ENCODE measurements at regions not wholly inside any gene's neighbourhood (a gene's known extent, or its start where the extent isn't known, plus 50 kb on each side); places are given as distances from the start of the nearest gene placed in this dataset.

GRCh38 chr10:113347508-113347907, 205.3 kb upstream of the HABP2 start:
- H3K27ac ChIP-seq (ENCODE audit: low read length): no peak overlapping the region

GRCh38 chr10:113348694-113349093, 204.2 kb upstream of the HABP2 start:
- Histone ChIP-seq H3K27me3 (ENCODE audit: low read depth, low read length) (no peaks in the 10 kb centered on the region), H3K27ac (ENCODE audit: low read length) (no peak overlapping the region)

More at GRCh38 chr10:113347508-113347907, 205.3 kb upstream of the HABP2 start:
- Histone ChIP-seq H3K27me3 (ENCODE audit: low read depth, low read length) (no peaks in the 10 kb centered on the region), H3K9me3 (ENCODE audit: control insufficient read depth in 1 of 2, low read length in 2 of 2) (peaks cover 0 to 4% of the 10 kb centered on the region in 2 donors), H3K36me3 (ENCODE audit: control insufficient read depth in 1 of 2, insufficient read depth in 2 of 2, low read length in 2 of 2) (no peaks in the 10 kb centered on the region), H3K4me1 (ENCODE audit: control insufficient read depth in 1 of 2, insufficient read depth in 2 of 2, low read length in 2 of 2) (no peaks in the 10 kb centered on the region), H3K4me3 (ENCODE audit: low read depth in 1 of 2, low read length in 2 of 2) (no peak overlapping the region)

GRCh38 chr10:113350311-113351040, 202.4 kb upstream of the HABP2 start:
- Histone ChIP-seq H3K4me1 (ENCODE audit: control insufficient read depth in 1 of 2, insufficient read depth in 2 of 2, low read length in 2 of 2) (no peaks in the 10 kb centered on the region), H3K27me3 (ENCODE audit: low read depth, low read length) (no peaks in the 10 kb centered on the region)

More at GRCh38 chr10:113348694-113349093, 204.2 kb upstream of the HABP2 start:
- H3K36me3 ChIP-seq (ENCODE audit: control insufficient read depth in 1 of 2, insufficient read depth in 2 of 2, low read length in 2 of 2): no peaks in the 10 kb centered on the region
- H3K4me3 ChIP-seq (ENCODE audit: low read depth in 1 of 2, low read length in 2 of 2): no peak overlapping the region
- H3K9me3 ChIP-seq (ENCODE audit: control insufficient read depth in 1 of 2, low read length in 2 of 2): peaks cover 0 to 4% of the 10 kb centered on the region in 2 donors
- no peaks in the 10 kb centered on the region for H3K4me1 ChIP-seq (ENCODE audit: control insufficient read depth in 1 of 2, insufficient read depth in 2 of 2, low read length in 2 of 2)

GRCh38 chr10:113354711-113355110, 198.1 kb upstream of the HABP2 start:
- Histone ChIP-seq H3K4me3 (ENCODE audit: low read depth in 1 of 2, low read length in 2 of 2) (no peak overlapping the region), H3K9me3 (ENCODE audit: control insufficient read depth in 1 of 2, low read length in 2 of 2) (no peaks in the 10 kb centered on the region), H3K4me1 (ENCODE audit: control insufficient read depth in 1 of 2, insufficient read depth in 2 of 2, low read length in 2 of 2) (no peaks in the 10 kb centered on the region), H3K27ac (ENCODE audit: low read length) (no peak overlapping the region), H3K27me3 (ENCODE audit: low read depth, low read length) (no peaks in the 10 kb centered on the region), H3K36me3 (ENCODE audit: control insufficient read depth in 1 of 2, insufficient read depth in 2 of 2, low read length in 2 of 2) (no peaks in the 10 kb centered on the region)

More at GRCh38 chr10:113350311-113351040, 202.4 kb upstream of the HABP2 start:
- no peaks in the 10 kb centered on the region for H3K36me3 ChIP-seq (ENCODE audit: control insufficient read depth in 1 of 2, insufficient read depth in 2 of 2, low read length in 2 of 2)
- H3K27ac ChIP-seq (ENCODE audit: low read length): no peak overlapping the region
- no peaks in the 10 kb centered on the region for H3K9me3 ChIP-seq (ENCODE audit: control insufficient read depth in 1 of 2, low read length in 2 of 2)
- no peak overlapping the region for H3K4me3 ChIP-seq (ENCODE audit: low read depth in 1 of 2, low read length in 2 of 2)

- Histone ChIP-seq H3K4me3 (ENCODE audit: low read depth in 1 of 2, low read length in 2 of 2) (no peak overlapping the region), H3K27ac (ENCODE audit: low read length) (no peak overlapping the region), H3K36me3 (ENCODE audit: control insufficient read depth in 1 of 2, insufficient read depth in 2 of 2, low read length in 2 of 2) (no peaks in the 10 kb centered on the region)
Observed at GRCh38 chr10:113356794-113357680, 195.8 kb upstream of the HABP2 start.

GRCh38 chr10:113357681-113358300, 195.1 kb upstream of the HABP2 start:
- Histone ChIP-seq H3K4me1 (ENCODE audit: control insufficient read depth in 1 of 2, insufficient read depth in 2 of 2, low read length in 2 of 2) (no peaks in the 10 kb centered on the region), H3K27me3 (ENCODE audit: low read depth, low read length) (no peaks in the 10 kb centered on the region), H3K4me3 (ENCODE audit: low read depth in 1 of 2, low read length in 2 of 2) (no peak overlapping the region), H3K27ac (ENCODE audit: low read length) (no peak overlapping the region), H3K9me3 (ENCODE audit: control insufficient read depth in 1 of 2, low read length in 2 of 2) (no peaks in the 10 kb centered on the region), H3K36me3 (ENCODE audit: control insufficient read depth in 1 of 2, insufficient read depth in 2 of 2, low read length in 2 of 2) (no peaks in the 10 kb centered on the region)

More at GRCh38 chr10:113356794-113357680, 195.8 kb upstream of the HABP2 start:
- Histone ChIP-seq H3K27me3 (ENCODE audit: low read depth, low read length) (no peaks in the 10 kb centered on the region), H3K4me1 (ENCODE audit: control insufficient read depth in 1 of 2, insufficient read depth in 2 of 2, low read length in 2 of 2) (no peaks in the 10 kb centered on the region), H3K9me3 (ENCODE audit: control insufficient read depth in 1 of 2, low read length in 2 of 2) (no peaks in the 10 kb centered on the region)

GRCh38 chr10:113359655-113360054, 193.2 kb upstream of the HABP2 start:
- Histone ChIP-seq H3K27ac (ENCODE audit: low read length) (no peak overlapping the region), H3K9me3 (ENCODE audit: control insufficient read depth in 1 of 2, low read length in 2 of 2) (no peaks in the 10 kb centered on the region), H3K4me1 (ENCODE audit: control insufficient read depth in 1 of 2, insufficient read depth in 2 of 2, low read length in 2 of 2) (no peaks in the 10 kb centered on the region)

GRCh38 chr10:113360870-113361269, 192.0 kb upstream of the HABP2 start:
- Histone ChIP-seq H3K4me1 (ENCODE audit: control insufficient read depth in 1 of 2, insufficient read depth in 2 of 2, low read length in 2 of 2) (no peaks in the 10 kb centered on the region), H3K27ac (ENCODE audit: low read length) (no peak overlapping the region), H3K4me3 (ENCODE audit: low read depth in 1 of 2, low read length in 2 of 2) (no peak overlapping the region), H3K9me3 (ENCODE audit: control insufficient read depth in 1 of 2, low read length in 2 of 2) (peaks cover 0 to 4% of the 10 kb centered on the region in 2 donors), H3K36me3 (ENCODE audit: control insufficient read depth in 1 of 2, insufficient read depth in 2 of 2, low read length in 2 of 2) (no peaks in the 10 kb centered on the region), H3K27me3 (ENCODE audit: low read depth, low read length) (no peaks in the 10 kb centered on the region)

More at GRCh38 chr10:113359655-113360054, 193.2 kb upstream of the HABP2 start:
- Histone ChIP-seq H3K27me3 (ENCODE audit: low read depth, low read length) (no peaks in the 10 kb centered on the region), H3K36me3 (ENCODE audit: control insufficient read depth in 1 of 2, insufficient read depth in 2 of 2, low read length in 2 of 2) (no peaks in the 10 kb centered on the region), H3K4me3 (ENCODE audit: low read depth in 1 of 2, low read length in 2 of 2) (no peak overlapping the region)

GRCh38 chr10:113362645-113363091, 190.2 kb upstream of the HABP2 start:
- Histone ChIP-seq H3K27me3 (ENCODE audit: low read depth, low read length) (no peaks in the 10 kb centered on the region), H3K27ac (ENCODE audit: low read length) (no peak overlapping the region), H3K4me1 (ENCODE audit: control insufficient read depth in 1 of 2, insufficient read depth in 2 of 2, low read length in 2 of 2) (no peaks in the 10 kb centered on the region), H3K4me3 (ENCODE audit: low read depth in 1 of 2, low read length in 2 of 2) (no peak overlapping the region), H3K36me3 (ENCODE audit: control insufficient read depth in 1 of 2, insufficient read depth in 2 of 2, low read length in 2 of 2) (no peaks in the 10 kb centered on the region), H3K9me3 (ENCODE audit: control insufficient read depth in 1 of 2, low read length in 2 of 2) (peaks cover 0 to 4% of the 10 kb centered on the region in 2 donors)

- Histone ChIP-seq H3K36me3 (ENCODE audit: control insufficient read depth in 1 of 2, insufficient read depth in 2 of 2, low read length in 2 of 2) (no peaks in the 10 kb centered on the region), H3K27ac (ENCODE audit: low read length) (no peak overlapping the region), H3K9me3 (ENCODE audit: control insufficient read depth in 1 of 2, low read length in 2 of 2) (peaks cover 0 to 4% of the 10 kb centered on the region in 2 donors), H3K4me1 (ENCODE audit: control insufficient read depth in 1 of 2, insufficient read depth in 2 of 2, low read length in 2 of 2) (no peaks in the 10 kb centered on the region), H3K27me3 (ENCODE audit: low read depth, low read length) (no peaks in the 10 kb centered on the region), H3K4me3 (ENCODE audit: low read depth in 1 of 2, low read length in 2 of 2) (no peak overlapping the region)
Observed at GRCh38 chr10:113364227-113364626, 188.6 kb upstream of the HABP2 start.
